ENCODE measurements at regions not wholly inside any gene's neighbourhood (a gene's known extent, or its start where the extent isn't known, plus 50 kb on each side); places are given as distances from the start of the nearest gene placed in this dataset.

GRCh38 chr3:154684440-154684839 is 254.4 kb upstream of the GPR149 start:
- H4K8ac ChIP-seq (ENCODE audit: low read depth, low read length), result no peak overlapping the region
- H3K4me1 ChIP-seq (ENCODE audit: control insufficient read depth, low read depth, low read length), result no peaks in the 10 kb centered on the region
- no CpG with 5 or more reads among the region's 6 CpGs for WGBS (ENCODE audit: extremely low coverage, insufficient coverage, low lambda C conversion rate)
- no peak overlapping the region for H3K27ac ChIP-seq (ENCODE audit: low read depth, low read length)
- H4K5ac ChIP-seq (ENCODE audit: low read length), result no peak overlapping the region
- H3K36me3 ChIP-seq (ENCODE audit: control insufficient read depth, insufficient read depth, low read length), result no peaks in the 10 kb centered on the region
- H2BK5ac ChIP-seq (ENCODE audit: low read length), result no peak overlapping the region
- H3K23ac ChIP-seq (ENCODE audit: low read length), result no peak overlapping the region
- H3K4ac ChIP-seq (ENCODE audit: low read depth, low read length), result no peak overlapping the region
- H2AK5ac ChIP-seq (ENCODE audit: low read length), result no peak overlapping the region
- H2BK15ac ChIP-seq (replicated peaks; ENCODE audit: low read depth), result no peak overlapping the region
- H3K4me2 ChIP-seq (ENCODE audit: low read length), result no peak overlapping the region
- H3K79me1 ChIP-seq (ENCODE audit: low read length), result no peaks in the 10 kb centered on the region
- DNase-seq, result peak; percentile 31
- H3K9ac ChIP-seq (ENCODE audit: low read length), result no peak overlapping the region
- no peak overlapping the region for H2BK120ac ChIP-seq (ENCODE audit: low read depth, low read length)
- no peak overlapping the region for H3K18ac ChIP-seq (ENCODE audit: low read length)
- H3K56ac ChIP-seq (ENCODE audit: low read length), result no peak overlapping the region
- H3K4me3 ChIP-seq (ENCODE audit: low read length), result no peak overlapping the region
- H3K79me2 ChIP-seq (ENCODE audit: control insufficient read depth, insufficient read depth, low read length), result no peaks in the 10 kb centered on the region
- no peaks in the 10 kb centered on the region for H3K27me3 ChIP-seq (ENCODE audit: insufficient read depth, low read length, poor library complexity)

GRCh38 chr3:154684021-154684420 is 254.0 kb upstream of the GPR149 start:
- H2BK5ac ChIP-seq (ENCODE audit: low read length), result no peak overlapping the region
- H3K9ac ChIP-seq (ENCODE audit: low read length), result no peak overlapping the region
- H2BK120ac ChIP-seq (ENCODE audit: low read depth, low read length), result no peak overlapping the region
- H3K4me3 ChIP-seq (ENCODE audit: low read length), result no peak overlapping the region
- WGBS (ENCODE audit: extremely low coverage, insufficient coverage, low lambda C conversion rate), result no CpG with 5 or more reads among the region's 3 CpGs
- H3K18ac ChIP-seq (ENCODE audit: low read length), result no peak overlapping the region
- H3K27ac ChIP-seq (ENCODE audit: low read depth, low read length), result no peak overlapping the region
- H3K79me1 ChIP-seq (ENCODE audit: low read length), result no peaks in the 10 kb centered on the region
- no peaks in the 10 kb centered on the region for H3K4me1 ChIP-seq (ENCODE audit: control insufficient read depth, low read depth, low read length)
- no peaks in the 10 kb centered on the region for H3K79me2 ChIP-seq (ENCODE audit: control insufficient read depth, insufficient read depth, low read length)
- no peak overlapping the region for H3K56ac ChIP-seq (ENCODE audit: low read length)
- no peak overlapping the region for H3K4me2 ChIP-seq (ENCODE audit: low read length)
- H3K36me3 ChIP-seq (ENCODE audit: control insufficient read depth, insufficient read depth, low read length), result no peaks in the 10 kb centered on the region
- no peaks in the 10 kb centered on the region for H3K27me3 ChIP-seq (ENCODE audit: insufficient read depth, low read length, poor library complexity)
- H2AK5ac ChIP-seq (ENCODE audit: low read length), result no peak overlapping the region
- no peak overlapping the region for H4K5ac ChIP-seq (ENCODE audit: low read length)
- H3K23ac ChIP-seq (ENCODE audit: low read length), result no peak overlapping the region
- DNase-seq, result peak; percentile 79
- no peak overlapping the region for H2BK15ac ChIP-seq (replicated peaks; ENCODE audit: low read depth)
- no peak overlapping the region for H3K4ac ChIP-seq (ENCODE audit: low read depth, low read length)
- no peak overlapping the region for H4K8ac ChIP-seq (ENCODE audit: low read depth, low read length)

- DNase-seq, result no peak
- Histone ChIP-seq H4K8ac (ENCODE audit: low read depth, low read length) (no peak overlapping the region), H3K79me2 (ENCODE audit: control insufficient read depth, insufficient read depth, low read length) (no peaks in the 10 kb centered on the region), H3K36me3 (ENCODE audit: control insufficient read depth, insufficient read depth, low read length) (no peaks in the 10 kb centered on the region), H3K27me3 (ENCODE audit: insufficient read depth, low read length, poor library complexity) (no peaks in the 10 kb centered on the region), H3K18ac (ENCODE audit: low read length) (no peak overlapping the region), H3K27ac (ENCODE audit: low read depth, low read length) (no peak overlapping the region), H2BK120ac (ENCODE audit: low read depth, low read length) (no peak overlapping the region), H2BK5ac (ENCODE audit: low read length) (no peak overlapping the region), H2AK5ac (ENCODE audit: low read length) (no peak overlapping the region), H3K4ac (ENCODE audit: low read depth, low read length) (no peak overlapping the region), H3K9ac (ENCODE audit: low read length) (no peak overlapping the region), H3K79me1 (ENCODE audit: low read length) (no peaks in the 10 kb centered on the region), H4K5ac (ENCODE audit: low read length) (no peak overlapping the region), H3K4me2 (ENCODE audit: low read length) (no peak overlapping the region), H3K4me3 (ENCODE audit: low read length) (no peak overlapping the region), H3K4me1 (ENCODE audit: control insufficient read depth, low read depth, low read length) (no peaks in the 10 kb centered on the region), H2BK15ac (replicated peaks; ENCODE audit: low read depth) (no peak overlapping the region), H3K23ac (ENCODE audit: low read length) (no peak overlapping the region), H3K56ac (ENCODE audit: low read length) (no peak overlapping the region)
- no CpG with 5 or more reads among the region's 1 CpG for WGBS (ENCODE audit: extremely low coverage, insufficient coverage, low lambda C conversion rate)
These were observed 248.2 kb upstream of the GPR149 start for GRCh38 chr3:154678041-154678654.

GRCh38 chr3:154668835-154669234 is 238.8 kb upstream of the GPR149 start:
- Histone ChIP-seq H3K79me1 (ENCODE audit: low read length) (no peaks in the 10 kb centered on the region), H3K4me1 (ENCODE audit: control insufficient read depth, low read depth, low read length) (no peaks in the 10 kb centered on the region), H3K23ac (ENCODE audit: low read length) (no peak overlapping the region), H4K5ac (ENCODE audit: low read length) (no peak overlapping the region), H2BK5ac (ENCODE audit: low read length) (no peak overlapping the region), H3K9ac (ENCODE audit: low read length) (no peak overlapping the region), H2BK15ac (replicated peaks; ENCODE audit: low read depth) (no peak overlapping the region), H2AK5ac (ENCODE audit: low read length) (no peak overlapping the region), H3K36me3 (ENCODE audit: control insufficient read depth, insufficient read depth, low read length) (no peaks in the 10 kb centered on the region), H3K4ac (ENCODE audit: low read depth, low read length) (no peak overlapping the region), H3K79me2 (ENCODE audit: control insufficient read depth, insufficient read depth, low read length) (no peaks in the 10 kb centered on the region), H3K4me2 (ENCODE audit: low read length) (no peak overlapping the region), H3K18ac (ENCODE audit: low read length) (no peak overlapping the region), H4K8ac (ENCODE audit: low read depth, low read length) (no peak overlapping the region), H3K27me3 (ENCODE audit: insufficient read depth, low read length, poor library complexity) (no peaks in the 10 kb centered on the region), H2BK120ac (ENCODE audit: low read depth, low read length) (no peak overlapping the region), H3K56ac (ENCODE audit: low read length) (no peak overlapping the region), H3K4me3 (ENCODE audit: low read length) (no peak overlapping the region), H3K27ac (ENCODE audit: low read depth, low read length) (no peak overlapping the region)
- no peak for DNase-seq
- WGBS (ENCODE audit: extremely low coverage, insufficient coverage, low lambda C conversion rate), result no CpG with 5 or more reads among the region's 1 CpG

GRCh38 chr3:154668187-154668586 is 238.2 kb upstream of the GPR149 start:
- no peak overlapping the region for H2BK15ac ChIP-seq (replicated peaks; ENCODE audit: low read depth)
- H3K4me1 ChIP-seq (ENCODE audit: control insufficient read depth, low read depth, low read length), result no peaks in the 10 kb centered on the region
- no peak overlapping the region for H3K4me3 ChIP-seq (ENCODE audit: low read length)
- no peak overlapping the region for H3K23ac ChIP-seq (ENCODE audit: low read length)
- no peak overlapping the region for H2BK5ac ChIP-seq (ENCODE audit: low read length)
- H3K79me1 ChIP-seq (ENCODE audit: low read length), result no peaks in the 10 kb centered on the region
- no peak overlapping the region for H3K56ac ChIP-seq (ENCODE audit: low read length)
- no peaks in the 10 kb centered on the region for H3K36me3 ChIP-seq (ENCODE audit: control insufficient read depth, insufficient read depth, low read length)
- no peaks in the 10 kb centered on the region for H3K27me3 ChIP-seq (ENCODE audit: insufficient read depth, low read length, poor library complexity)
- no peak overlapping the region for H3K18ac ChIP-seq (ENCODE audit: low read length)
- no peaks in the 10 kb centered on the region for H3K79me2 ChIP-seq (ENCODE audit: control insufficient read depth, insufficient read depth, low read length)
- no peak overlapping the region for H2BK120ac ChIP-seq (ENCODE audit: low read depth, low read length)
- no peak overlapping the region for H3K9ac ChIP-seq (ENCODE audit: low read length)
- no CpG with 5 or more reads among the region's 2 CpGs for whole genome bisulfite sequencing (ENCODE audit: extremely low coverage, insufficient coverage, low lambda C conversion rate)
- DNase-seq, result no peak
- H3K4ac ChIP-seq (ENCODE audit: low read depth, low read length), result no peak overlapping the region
- no peak overlapping the region for H3K27ac ChIP-seq (ENCODE audit: low read depth, low read length)
- H4K5ac ChIP-seq (ENCODE audit: low read length), result no peak overlapping the region
- H4K8ac ChIP-seq (ENCODE audit: low read depth, low read length), result no peak overlapping the region
- H2AK5ac ChIP-seq (ENCODE audit: low read length), result no peak overlapping the region
- no peak overlapping the region for H3K4me2 ChIP-seq (ENCODE audit: low read length)

GRCh38 chr3:154666542-154666941 is 236.6 kb upstream of the GPR149 start:
- no peaks in the 10 kb centered on the region for H3K4me1 ChIP-seq (ENCODE audit: control insufficient read depth, low read depth, low read length)

More at GRCh38 chr3:154666542-154666941, 236.6 kb upstream of the GPR149 start:
- no peak overlapping the region for H3K9ac ChIP-seq (ENCODE audit: low read length)
- no peak overlapping the region for H2BK15ac ChIP-seq (replicated peaks; ENCODE audit: low read depth)
- H3K79me1 ChIP-seq (ENCODE audit: low read length), result no peaks in the 10 kb centered on the region
- H3K18ac ChIP-seq (ENCODE audit: low read length), result no peak overlapping the region
- no peak overlapping the region for H3K4me2 ChIP-seq (ENCODE audit: low read length)
- no peak overlapping the region for H2BK5ac ChIP-seq (ENCODE audit: low read length)
- no peak for DNase-seq
- no peak overlapping the region for H3K4me3 ChIP-seq (ENCODE audit: low read length)
- WGBS (ENCODE audit: extremely low coverage, insufficient coverage, low lambda C conversion rate), result no CpG with 5 or more reads among the region's 3 CpGs
- no peaks in the 10 kb centered on the region for H3K79me2 ChIP-seq (ENCODE audit: control insufficient read depth, insufficient read depth, low read length)
- no peak overlapping the region for H3K4ac ChIP-seq (ENCODE audit: low read depth, low read length)
- H3K23ac ChIP-seq (ENCODE audit: low read length), result no peak overlapping the region
- no peak overlapping the region for H2BK120ac ChIP-seq (ENCODE audit: low read depth, low read length)
- no peak overlapping the region for H3K56ac ChIP-seq (ENCODE audit: low read length)
- H4K8ac ChIP-seq (ENCODE audit: low read depth, low read length), result no peak overlapping the region
- no peaks in the 10 kb centered on the region for H3K27me3 ChIP-seq (ENCODE audit: insufficient read depth, low read length, poor library complexity)
- H3K36me3 ChIP-seq (ENCODE audit: control insufficient read depth, insufficient read depth, low read length), result no peaks in the 10 kb centered on the region
- H2AK5ac ChIP-seq (ENCODE audit: low read length), result no peak overlapping the region
- H3K27ac ChIP-seq (ENCODE audit: low read depth, low read length), result no peak overlapping the region
- no peak overlapping the region for H4K5ac ChIP-seq (ENCODE audit: low read length)
